Keratinocyte (primary cell): ENCODE measurements at regions not wholly inside any gene's neighbourhood (a gene's known extent, or its start where the extent isn't known, plus 50 kb on each side); places are given as distances from the start of the nearest gene placed in this dataset.

ENCODE experiments used
- DNase-seq: peaks from one replicate; pipeline ENCODE4 v3.0.0-alpha.2; 2011; ENCODE audit warnings: low read depth, missing footprints, low spot score
- FAIRE-seq: peaks from 2 replicates; lab custom pipeline; 2011; peaks lifted over from hg19 to GRCh38; lab: Jason Lieb, UNC
- H2AFZ ChIP-seq: 2 replicates; pipeline ENCODE4 v1.6.0; 2012; ENCODE audit warnings: low read length, control low read depth, inconsistent platforms; ENCODE audit not compliant: control insufficient read depth
- H3K27ac ChIP-seq: 2 replicates; pipeline ENCODE4 v1.5.1; 2011; ENCODE audit warnings: low read length; ENCODE audit not compliant: control insufficient read depth, insufficient read depth
- H3K27me3 ChIP-seq: 3 replicates; pipeline ENCODE4 v1.6.0; 2011; ENCODE audit warnings: low read length; ENCODE audit not compliant: control insufficient read depth, insufficient read depth; ENCODE audit errors: extremely low read depth
- H3K36me3 ChIP-seq, 2 experiments: 2 replicates in 1 of 2; 3 replicates in 1 of 2; pipeline ENCODE4 v1.5.1; 2011; ENCODE audit warnings: low read length in 2 of 2, mild to moderate bottlenecking in 1 of 2; ENCODE audit not compliant: control insufficient read depth in 2 of 2, insufficient read depth in 2 of 2; ENCODE audit errors: extremely low read depth in 1 of 2
- H3K4me1 ChIP-seq: 3 replicates; pipeline ENCODE4 v1.5.1; 2011; ENCODE audit warnings: low read length; ENCODE audit not compliant: control insufficient read depth, insufficient read depth; ENCODE audit errors: extremely low read depth
- H3K4me2 ChIP-seq: 3 replicates; pipeline ENCODE4 v1.6.0; 2011; ENCODE audit warnings: low read depth, low read length; ENCODE audit not compliant: control insufficient read depth, insufficient read depth; ENCODE audit errors: extremely low read depth
- H3K4me3 ChIP-seq, 3 experiments: fragments of 200-600 bp in 1 of 3; sonication (generic) in 1 of 3; 2 replicates in 2 of 3; 3 replicates in 1 of 3; pipeline ENCODE4 v1.5.1; 2011 to 2016; ENCODE audit warnings: low read length in 3 of 3, mild to moderate bottlenecking in 3 of 3, control low read depth in 2 of 3, inconsistent platforms in 1 of 3, low read depth in 1 of 3, mixed read lengths in 1 of 3, mixed run types in 1 of 3, moderate library complexity in 1 of 3; ENCODE audit not compliant: control insufficient read depth in 2 of 3, insufficient read depth in 2 of 3; ENCODE audit errors: extremely low read depth in 1 of 3
- H3K79me2 ChIP-seq: 2 replicates; pipeline ENCODE4 v1.6.0; 2012; ENCODE audit warnings: low read length; ENCODE audit not compliant: control insufficient read depth, insufficient read depth
- H3K9ac ChIP-seq: 3 replicates; pipeline ENCODE4 v1.6.0; 2011; ENCODE audit warnings: low read length; ENCODE audit not compliant: control insufficient read depth, insufficient read depth; ENCODE audit errors: extremely low read depth
- H3K9me1 ChIP-seq: 3 replicates; pipeline ENCODE4 v1.6.0; 2011; ENCODE audit warnings: low read length; ENCODE audit not compliant: control insufficient read depth, insufficient read depth; ENCODE audit errors: extremely low read depth
- H3K9me3 ChIP-seq: 2 replicates; pipeline ENCODE4 v1.5.1; 2012; ENCODE audit warnings: low read depth, low read length; ENCODE audit not compliant: control insufficient read depth
- H4K20me1 ChIP-seq: 3 replicates; pipeline ENCODE4 v1.6.0; 2011; ENCODE audit warnings: low read length; ENCODE audit not compliant: control insufficient read depth, insufficient read depth; ENCODE audit errors: extremely low read depth
- EZH2 ChIP-seq: IDR thresholded peaks from one replicate; pipeline ENCODE4 v1.6.1; 2012; ENCODE audit warnings: inconsistent platforms, mild to moderate bottlenecking, low read length, moderate library complexity
- dilution Hi-C: fragments of 300-500 bp; cut with MboI; formaldehyde crosslinking; loops from one replicate; pipeline ENCODE4 v1.7.0; 2020; ENCODE audit warnings: low sequenced_read_pairs; ENCODE audit not compliant: extremely low pct_ligation_motif_present
- TF ChIP-seq, protein P1 (sequence below), 3 experiments: IDR thresholded peaks in 1 of 3; conservative IDR thresholded peaks in 1 of 3; optimal IDR thresholded peaks in 1 of 3; 2 replicates in 2 of 3; 3 replicates in 1 of 3; pipeline versions ENCODE3 to v1.5.1; 2011; ENCODE audit warnings: low read length in 3 of 3, mild to moderate bottlenecking in 3 of 3, moderate library complexity in 2 of 3, control low read depth in 1 of 3, inconsistent platforms in 1 of 3; ENCODE audit not compliant: insufficient read depth in 2 of 3; ENCODE audit errors: extremely low read depth in 1 of 3

- no peaks in the 10 kb centered on the region for H3K27me3 ChIP-seq
- H3K4me1 ChIP-seq, result no peaks in the 10 kb centered on the region
- DNase-seq (no peak), FAIRE-seq (no peak)
- no peak overlapping the region for H3K9ac ChIP-seq
- no peaks in the 10 kb centered on the region for H3K9me1 ChIP-seq
- dilution Hi-C loops, result no loop called here
- no peaks in the 10 kb centered on the region for H3K36me3 ChIP-seq
- no peaks in the 10 kb centered on the region for H4K20me1 ChIP-seq
- H3K9me3 ChIP-seq, result no peaks in the 10 kb centered on the region
- no peak overlapping the region for H3K4me2 ChIP-seq
- no peak for TF ChIP-seq EZH2
- TF ChIP-seq, protein P1, sequence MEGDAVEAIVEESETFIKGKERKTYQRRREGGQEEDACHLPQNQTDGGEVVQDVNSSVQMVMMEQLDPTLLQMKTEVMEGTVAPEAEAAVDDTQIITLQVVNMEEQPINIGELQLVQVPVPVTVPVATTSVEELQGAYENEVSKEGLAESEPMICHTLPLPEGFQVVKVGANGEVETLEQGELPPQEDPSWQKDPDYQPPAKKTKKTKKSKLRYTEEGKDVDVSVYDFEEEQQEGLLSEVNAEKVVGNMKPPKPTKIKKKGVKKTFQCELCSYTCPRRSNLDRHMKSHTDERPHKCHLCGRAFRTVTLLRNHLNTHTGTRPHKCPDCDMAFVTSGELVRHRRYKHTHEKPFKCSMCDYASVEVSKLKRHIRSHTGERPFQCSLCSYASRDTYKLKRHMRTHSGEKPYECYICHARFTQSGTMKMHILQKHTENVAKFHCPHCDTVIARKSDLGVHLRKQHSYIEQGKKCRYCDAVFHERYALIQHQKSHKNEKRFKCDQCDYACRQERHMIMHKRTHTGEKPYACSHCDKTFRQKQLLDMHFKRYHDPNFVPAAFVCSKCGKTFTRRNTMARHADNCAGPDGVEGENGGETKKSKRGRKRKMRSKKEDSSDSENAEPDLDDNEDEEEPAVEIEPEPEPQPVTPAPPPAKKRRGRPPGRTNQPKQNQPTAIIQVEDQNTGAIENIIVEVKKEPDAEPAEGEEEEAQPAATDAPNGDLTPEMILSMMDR (optimal IDR thresholded peaks at IDR 0.05 in 1 of 3, IDR thresholded peaks at IDR 0.05 in 1 of 3, conservative IDR thresholded peaks at IDR 0.05 in 1 of 3; ENCODE audit: extremely low read depth in 1 of 3, insufficient read depth in 2 of 3, low read length in 3 of 3), result no peak
- H2AFZ ChIP-seq, result no peak overlapping the region
- H3K27ac ChIP-seq, result no peak overlapping the region
- H3K4me3 ChIP-seq, result no peak overlapping the region
- H3K79me2 ChIP-seq, result no peaks in the 10 kb centered on the region
These were observed 628.7 kb upstream of the AUTS2 start for GRCh38 chr7:68969571-68969970.

DNA sequence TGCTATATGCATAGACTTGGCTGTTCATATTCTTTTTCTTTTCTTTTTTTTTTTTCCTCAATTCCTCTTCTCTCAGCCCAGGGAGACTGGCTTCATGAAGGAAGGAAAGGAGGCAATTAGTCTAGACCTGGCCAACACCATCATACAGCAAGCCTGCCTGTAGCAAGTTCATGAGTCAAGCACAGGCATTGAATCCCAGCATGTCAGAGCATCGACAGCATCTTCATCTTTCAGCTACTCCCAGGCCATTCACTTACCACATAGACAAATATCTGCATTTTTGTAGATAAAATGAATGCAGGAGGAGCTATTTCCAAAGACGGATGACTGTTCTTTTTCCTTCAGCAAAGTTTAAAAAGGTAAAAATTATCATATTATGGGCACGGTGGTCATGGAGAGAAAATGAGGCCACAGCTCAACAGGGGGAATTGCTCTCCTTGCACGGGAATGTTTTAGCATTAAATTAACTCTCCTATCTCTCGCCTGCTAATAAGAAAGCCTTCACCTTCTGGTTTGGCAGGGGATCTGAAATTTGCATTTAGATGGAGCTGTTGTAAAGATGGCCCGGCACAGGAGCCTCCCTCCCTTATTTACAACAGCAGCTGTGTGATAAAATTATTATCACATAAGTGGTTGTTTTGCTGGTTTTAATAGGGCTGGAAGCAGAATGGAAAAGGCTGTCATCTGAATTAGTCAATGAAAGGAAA is 626.5 kb upstream of the AUTS2 start:
- Histone ChIP-seq H2AFZ (no peak overlapping the region), H3K9me3 (no peaks in the 10 kb centered on the region)

More for the DNA sequence above, 626.5 kb upstream of the AUTS2 start:
- H3K27ac ChIP-seq, result no peak overlapping the region
- no peaks in the 10 kb centered on the region for H3K27me3 ChIP-seq
- no peak overlapping the region for H3K9ac ChIP-seq
- DNase-seq, result no peak
- no peak overlapping the region for H3K4me3 ChIP-seq
- FAIRE-seq, result no peak
- dilution Hi-C loops, result no loop called here
- no peaks in the 10 kb centered on the region for H3K36me3 ChIP-seq
- no peaks in the 10 kb centered on the region for H3K9me1 ChIP-seq
- no peaks in the 10 kb centered on the region for H3K4me1 ChIP-seq
- H3K4me2 ChIP-seq, result no peak overlapping the region
- no peaks in the 10 kb centered on the region for H4K20me1 ChIP-seq
- TF ChIP-seq, protein P1 (optimal IDR thresholded peaks at IDR 0.05 in 1 of 3, IDR thresholded peaks at IDR 0.05 in 1 of 3, conservative IDR thresholded peaks at IDR 0.05 in 1 of 3; ENCODE audit: extremely low read depth in 1 of 3, insufficient read depth in 2 of 3, low read length in 3 of 3), result no peak
- no peak for TF ChIP-seq EZH2
- H3K79me2 ChIP-seq, result no peaks in the 10 kb centered on the region
